GM12878 (cell line): ENCODE measurements at regions not wholly inside any gene's neighbourhood (a gene's known extent, or its start where the extent isn't known, plus 50 kb on each side); places are given as distances from the start of the nearest gene placed in this dataset.

Source experiments
- ATAC-seq: fragments of 200-7000 bp; cut with Tn5 transposase; 3 replicates; pipeline ENCODE4 v1.9.1; 2020; ENCODE audit warnings: mild to moderate bottlenecking, moderate library complexity
- BruUV-seq: library from RNA; stranded (reverse); fragments of 400-500 nt; replicated peaks from 2 replicates; lab custom pipeline; 2021; lab: Mats Ljungman, UMichigan
- CTCF ChIA-PET: fragments of 300-600 bp; sonication (Branson Sonifier 250); formaldehyde crosslinking; extraction: SDS; loops from one replicate; lab custom pipeline; 2021; ENCODE audit warnings: inconsistent platforms; lab: Yijun Ruan, JAX
- POLR2A ChIA-PET: fragments of 350-600 bp; formaldehyde crosslinking; extraction: SDS; loops from one replicate; lab custom pipeline; 2021; ENCODE audit warnings: inconsistent platforms; lab: Charles Lee
- RAD21 ChIA-PET: fragments of 300-600 bp; sonication (Branson Sonifier 250); formaldehyde crosslinking; loops from one replicate; lab custom pipeline; 2023; ENCODE audit warnings: antibody characterized with exemption; ENCODE audit not compliant: unreplicated experiment; lab: Charles Lee
- SMC1A ChIA-PET: fragments of 300-600 bp; sonication (Branson Sonifier 250); formaldehyde crosslinking; loops from one replicate; lab custom pipeline; 2023; ENCODE audit not compliant: unreplicated experiment, uncharacterized antibody; lab: Charles Lee
- DNase-seq: peaks from one replicate; pipeline ENCODE4 v3.0.0-alpha.2; 2011; ENCODE audit warnings: low read depth, low spot score
- FAIRE-seq: peaks from 3 replicates; lab custom pipeline; 2011; peaks lifted over from hg19 to GRCh38; lab: Jason Lieb, UNC
- H2AFZ ChIP-seq: 2 replicates; pipeline ENCODE4 v1.6.0; 2011; ENCODE audit warnings: low read depth, low read length, control low read depth; ENCODE audit not compliant: control insufficient read depth
- H3K27ac ChIP-seq: 2 replicates; pipeline ENCODE4 v1.5.1; 2011; ENCODE audit warnings: control low read depth; ENCODE audit not compliant: control insufficient read depth, insufficient read depth
- H3K27me3 ChIP-seq, 2 experiments: replicated peaks in 1 of 2; 2 replicates each; pipeline versions ENCODE4 v1.6.0 to v1.6.1; 2011; ENCODE audit warnings: low read length in 1 of 2; ENCODE audit not compliant: control insufficient read depth in 2 of 2, insufficient read depth in 2 of 2
- H3K36me3 ChIP-seq, 2 experiments: 2 replicates each; pipeline ENCODE4 v1.5.1; 2011; ENCODE audit warnings: low read length in 1 of 2; ENCODE audit not compliant: control insufficient read depth in 2 of 2, insufficient read depth in 2 of 2
- H3K4me1 ChIP-seq: 2 replicates; pipeline ENCODE4 v1.6.1; 2011; ENCODE audit warnings: mild to moderate bottlenecking, low read length, moderate library complexity, mixed read lengths; ENCODE audit not compliant: control insufficient read depth, insufficient read depth
- H3K4me2 ChIP-seq: 2 replicates; pipeline ENCODE4 v1.6.0; 2011; ENCODE audit warnings: control low read depth; ENCODE audit not compliant: control insufficient read depth, insufficient read depth
- H3K4me3 ChIP-seq: fragments of 200-600 bp; sonication (generic); 2 replicates; pipeline ENCODE4 v1.5.1; 2016
- H3K79me2 ChIP-seq: 2 replicates; pipeline ENCODE4 v1.6.0; 2011; ENCODE audit warnings: low read length; ENCODE audit not compliant: control insufficient read depth, insufficient read depth
- H3K9ac ChIP-seq: 2 replicates; pipeline ENCODE4 v1.8.0; 2011; ENCODE audit warnings: low read length, control low read depth, mixed read lengths; ENCODE audit not compliant: control insufficient read depth, insufficient read depth
- H3K9me3 ChIP-seq: replicated peaks from 3 replicates; pipeline ENCODE4 v1.5.1; 2011; ENCODE audit warnings: mild to moderate bottlenecking, low read length; ENCODE audit not compliant: control insufficient read depth, insufficient read depth
- H4K20me1 ChIP-seq: 2 replicates; pipeline ENCODE4 v1.6.0; 2011; ENCODE audit not compliant: control insufficient read depth, insufficient read depth
- ATF3 ChIP-seq: IDR thresholded peaks from 2 replicates; pipeline ENCODE4 v1.6.1; 2011; ENCODE audit warnings: low read depth, mild to moderate bottlenecking, low read length, moderate library complexity, borderline replicate concordance; ENCODE audit errors: extremely low read depth
- CBFB ChIP-seq: IDR thresholded peaks from 2 replicates; pipeline ENCODE4 v1.6.1; 2016; ENCODE audit warnings: antibody characterized with exemption, low read depth
- ELK1 ChIP-seq: IDR thresholded peaks from 2 replicates; pipeline ENCODE4 v1.6.1; 2012; ENCODE audit warnings: low read depth, low read length, improper control_type of control experiment
- EZH2 ChIP-seq: IDR thresholded peaks from 2 replicates; pipeline ENCODE4 v1.6.1; 2012; ENCODE audit warnings: low read depth, mild to moderate bottlenecking, control low read depth, inconsistent platforms, low read length, borderline replicate concordance; ENCODE audit not compliant: control insufficient read depth
- HDAC6 ChIP-seq: fragments of 200-600 bp; sonication (generic); IDR thresholded peaks from one replicate; pipeline ENCODE4 v1.8.0; 2017; ENCODE audit warnings: antibody characterized with exemption; ENCODE audit not compliant: unreplicated experiment
- MAX ChIP-seq: IDR thresholded peaks from 2 replicates; pipeline ENCODE4 v1.6.1; 2012; ENCODE audit warnings: low read depth, low read length, improper control_type of control experiment
- RFX5 ChIP-seq: IDR thresholded peaks from 2 replicates; pipeline ENCODE4 v1.6.1; 2011; ENCODE audit warnings: low read depth, low read length, improper control_type of control experiment
- SMAD1 ChIP-seq: fragments of 450-650 bp; IDR thresholded peaks from 2 replicates; pipeline ENCODE4 v1.6.1; 2018; ENCODE audit warnings: mild to moderate bottlenecking, low read depth; ENCODE audit not compliant: partially characterized antibody
- SREBF1 ChIP-seq: IDR thresholded peaks from 2 replicates; pipeline ENCODE4 v1.6.1; 2012; ENCODE audit warnings: mild to moderate bottlenecking, low read length
- STAT1 ChIP-seq: fragments of 450-650 bp; conservative IDR thresholded peaks from 2 replicates; pipeline ENCODE4 v1.6.1; 2014; ENCODE audit warnings: antibody characterized with exemption, mild to moderate bottlenecking
- SUPT20H ChIP-seq: IDR thresholded peaks from 2 replicates; pipeline ENCODE4 v1.6.1; 2011; ENCODE audit warnings: low read depth, mild to moderate bottlenecking, low read length, moderate library complexity, borderline replicate concordance; ENCODE audit not compliant: control insufficient read depth
- TBL1XR1 ChIP-seq: IDR thresholded peaks from 2 replicates; pipeline ENCODE4 v1.6.1; 2012; ENCODE audit warnings: low read depth, low read length, improper control_type of control experiment
- ZBED1 ChIP-seq: IDR thresholded peaks from 2 replicates; pipeline ENCODE4 v1.6.1; 2016; ENCODE audit warnings: borderline replicate concordance
- WGBS: methylation state at CpG from one replicate; pipeline ENCODE4 v1.1.6; 2016; ENCODE audit warnings: low lambda C conversion rate; ENCODE audit not compliant: insufficient replicate concordance, insufficient coverage; ENCODE audit errors: missing lambda C conversion rate; 5-methylcytosine and 5-hydroxymethylcytosine counted together
- in situ Hi-C: fragments of 300-500 bp; cut with MboI; formaldehyde crosslinking; loops from 9 replicates; pipeline ENCODE4 v1.14.3; 2018; ENCODE audit warnings: mixed read lengths
- intact Hi-C: fragments of 100-400 bp; cut with micrococcal nuclease; formaldehyde crosslinking; loops from one replicate; pipeline ENCODE4 v1.14.2; 2022; ENCODE audit not compliant: unreplicated experiment

- H3K4me1 ChIP-seq = no peaks in the 10 kb centered on the region
- ChIA-PET SMC1A (interaction anchor here (0.6 kb wide), 1 partner anchor 105 kb away, joined by 3 read pairs; no protein-coding TSS in a partner anchor), POLR2A (no interaction called here), CTCF (no interaction called here), RAD21 (no interaction called here)
- H3K79me2 ChIP-seq = no peaks in the 10 kb centered on the region
- in situ Hi-C loops (no loop called here), intact Hi-C loops (no loop called here)
- no TSS peak for BruUV-seq
- H3K36me3 ChIP-seq = no peaks in the 10 kb centered on the region
- no peak overlapping the region for H3K4me3 ChIP-seq
- TF ChIP-seq SMAD1 (no peak), SUPT20H (no peak), TBL1XR1 (no peak), STAT1 (no peak), EZH2 (no peak), RFX5 (no peak), SREBF1 (no peak), ZBED1 (no peak), HDAC6 (no peak), MAX (no peak), CBFB (no peak), ATF3 (no peak), ELK1 (no peak)
- ATAC-seq (no peak), DNase-seq (no peak), FAIRE-seq (no peak)
- no peak overlapping the region for H2AFZ ChIP-seq
- H3K27ac ChIP-seq = no peak overlapping the region
- H3K4me2 ChIP-seq = no peak overlapping the region
- WGBS = 29% methylated on average over 1 of the region's 1 CpG
- H3K9me3 ChIP-seq = no peaks in the 10 kb centered on the region
- H3K27me3 ChIP-seq = no peaks in the 10 kb centered on the region; a peak in 1 of 4 replicates
- H3K9ac ChIP-seq = no peak overlapping the region
- no peaks in the 10 kb centered on the region for H4K20me1 ChIP-seq
Measured at GRCh38 chr10:78813526-78813925, 255.2 kb upstream of the ZMIZ1 start.
